GM19035 (cell line): ENCODE measurements at regions not wholly inside any gene's neighbourhood (a gene's known extent, or its start where the extent isn't known, plus 50 kb on each side); places are given as distances from the start of the nearest gene placed in this dataset.
"Not testable (repeated sequence)": the region's sequence is repeated elsewhere in the genome, so short reads cannot be mapped to it uniquely, and the experiment has no call there.

Experiments used
- ATAC-seq: cut with Tn5 transposase; IDR thresholded peaks from one replicate; pipeline ENCODE4 v1.9.1; 2021; ENCODE audit not compliant: unreplicated experiment

DNA sequence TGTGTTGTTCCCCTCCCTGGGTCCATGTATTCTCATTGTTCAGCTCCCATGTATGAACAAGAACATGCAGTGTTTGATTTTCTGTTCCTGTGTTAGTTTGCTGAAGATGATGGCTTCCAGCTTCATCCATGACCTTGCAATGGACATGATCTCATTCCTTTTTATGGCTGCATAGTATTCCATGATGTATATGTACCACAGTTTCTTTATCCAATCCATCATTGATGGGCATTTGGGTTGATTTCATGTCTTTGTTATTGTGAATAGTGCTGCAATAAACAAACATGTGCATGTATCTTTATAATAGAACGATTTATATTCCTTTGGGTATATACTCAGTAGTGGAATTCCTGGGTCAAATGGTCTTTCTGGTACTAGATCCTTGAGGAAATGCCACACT lies 65.1 kb upstream of the SLC13A1 start:
- ATAC-seq = not testable (repeated sequence)

DNA sequence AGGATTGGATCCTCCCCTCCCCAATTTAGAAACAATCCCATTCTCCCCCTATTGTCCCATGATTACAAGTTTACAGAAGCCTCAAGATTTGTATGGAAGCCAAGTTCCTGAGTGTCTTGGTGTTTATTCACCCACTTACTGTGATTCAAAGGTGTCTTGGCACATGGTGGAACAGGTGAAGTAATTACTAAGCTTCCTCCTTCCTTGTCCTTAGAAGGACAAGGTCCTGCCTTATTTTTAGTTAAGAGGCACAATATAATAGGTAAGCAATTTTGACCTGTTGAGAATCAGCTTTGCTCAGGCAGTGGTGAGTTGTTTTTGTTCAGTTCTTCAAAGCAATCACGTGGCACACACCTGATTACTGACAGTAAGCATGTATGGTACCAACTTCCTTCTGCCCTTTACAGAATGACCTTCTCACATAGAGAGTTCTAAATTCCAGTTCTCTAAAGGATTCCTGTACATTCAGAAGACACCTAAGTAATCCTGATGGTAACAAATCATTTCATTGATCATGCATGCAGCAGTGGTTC lies 60.7 kb upstream of the SLC13A1 start:
- ATAC-seq = no peak

DNA sequence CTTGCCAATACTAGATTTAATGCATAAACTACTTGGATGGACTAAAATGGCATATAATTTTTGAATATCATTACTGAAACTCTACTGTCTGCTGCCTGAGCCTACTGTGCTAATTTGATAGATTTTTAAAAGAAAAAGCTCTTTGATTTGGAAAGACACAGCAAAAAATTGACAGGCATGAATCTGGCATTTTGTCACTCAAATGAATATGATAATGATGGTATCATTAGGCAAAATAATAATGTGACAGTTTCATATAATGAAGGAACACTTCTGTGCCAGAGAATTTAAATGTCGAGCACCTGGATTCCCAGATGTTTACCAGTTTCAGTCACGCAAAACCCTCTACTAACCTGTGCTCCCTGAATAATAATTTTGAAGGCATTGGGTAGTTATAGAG lies 60.0 kb upstream of the SLC13A1 start:
- no peak for ATAC-seq
